SIG-M5 treated with dmso at 0.1 percent for 504 hours (cell line): ENCODE measurements at regions not wholly inside any gene's neighbourhood (a gene's known extent, or its start where the extent isn't known, plus 50 kb on each side); places are given as distances from the start of the nearest gene placed in this dataset.

Source experiments
- DNase-seq: peaks from one replicate; lab custom pipeline; 2025; ENCODE audit not compliant: unreplicated experiment; lab: John Stamatoyannopoulos, UW

- no peak for DNase-seq
Observed at GRCh38 chr3:20352546-20353179, 166.7 kb upstream of the SGO1 start.

- no peak for DNase-seq
Observed at GRCh38 chr3:20350449-20350848, 164.4 kb upstream of the SGO1 start.

DNA sequence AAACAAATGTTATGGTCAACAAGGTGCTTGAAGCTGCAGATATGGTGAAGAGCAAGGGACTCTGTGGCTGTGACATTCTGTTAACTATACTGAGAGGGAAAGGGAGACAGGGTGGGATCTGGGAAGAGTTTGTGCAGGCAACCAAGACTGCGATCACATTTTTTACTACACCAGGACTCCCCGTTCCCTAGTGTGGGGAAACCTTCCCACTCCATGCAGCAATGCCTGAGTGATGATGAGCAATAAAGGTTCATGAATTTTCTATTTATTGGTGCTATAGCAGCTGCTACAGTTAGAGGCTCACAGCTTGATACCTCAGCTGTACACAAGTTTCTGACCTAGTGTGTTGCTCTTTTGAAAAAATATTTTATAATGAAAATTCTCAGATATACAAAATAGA, 160.9 kb upstream of the SGO1 start:
- no peak for DNase-seq

GRCh38 chr3:20346369-20346768, 160.4 kb upstream of the SGO1 start:
- no peak for DNase-seq

DNA sequence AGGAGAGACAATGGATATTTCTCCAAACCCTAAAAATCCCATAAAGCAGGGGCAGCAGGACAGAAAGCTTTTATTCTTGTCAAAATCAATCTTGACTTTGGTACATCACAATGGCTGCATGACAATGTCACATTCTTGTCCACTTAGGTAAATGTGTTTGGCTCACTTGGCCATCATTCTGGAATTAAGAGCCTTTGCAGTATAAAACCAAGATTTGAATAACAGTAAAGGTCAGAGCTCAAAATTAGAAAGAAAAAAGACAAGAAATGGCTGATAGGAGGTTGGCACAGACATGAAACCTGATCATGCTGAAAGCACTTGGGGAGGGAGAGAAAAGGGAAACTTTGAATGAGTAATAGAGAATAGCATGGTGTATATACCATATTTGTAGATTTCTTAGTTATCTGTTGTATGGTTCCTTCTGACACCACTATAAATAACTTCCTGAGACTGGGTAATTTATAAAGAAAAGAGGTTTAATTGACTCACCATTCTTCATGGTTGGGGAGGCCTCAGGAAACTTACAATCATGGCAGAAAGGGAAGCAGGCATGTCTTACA, 158.5 kb upstream of the SGO1 start:
- no peak for DNase-seq

- no peak for DNase-seq
Observed at GRCh38 chr3:20343790-20344189, 157.8 kb upstream of the SGO1 start.

DNA sequence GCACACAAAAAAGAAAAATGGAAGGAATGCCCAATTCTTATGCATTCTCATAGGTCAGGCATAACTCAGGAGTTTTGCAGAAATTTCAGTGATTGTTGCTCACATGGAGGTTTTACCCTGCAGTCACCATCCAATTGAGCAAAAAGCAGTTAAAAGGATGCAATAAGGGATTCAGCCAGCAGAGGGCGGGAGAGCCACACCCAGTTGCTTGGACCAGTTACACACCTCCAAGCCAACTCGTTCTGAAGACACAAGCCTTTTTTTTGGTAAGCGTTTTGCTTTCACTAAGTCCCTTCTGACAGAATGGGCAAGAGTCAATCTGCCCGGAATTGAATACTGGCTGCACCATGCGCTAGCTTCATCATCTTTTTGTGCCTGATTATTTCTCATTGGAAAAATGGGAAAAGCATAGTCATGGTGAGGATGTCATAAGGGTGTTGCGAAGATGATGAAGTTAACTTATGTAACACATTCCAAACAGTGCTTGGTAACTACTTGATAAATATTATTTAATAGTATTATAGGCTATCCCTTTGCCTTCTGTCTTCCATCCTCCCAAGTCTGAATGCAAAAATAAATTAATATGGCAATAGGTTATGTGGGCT, 154.4 kb upstream of the SGO1 start:
- DNase-seq, result peak; percentile 73

GRCh38 chr3:20336572-20336971, 150.6 kb upstream of the SGO1 start:
- DNase-seq, result no peak

DNA sequence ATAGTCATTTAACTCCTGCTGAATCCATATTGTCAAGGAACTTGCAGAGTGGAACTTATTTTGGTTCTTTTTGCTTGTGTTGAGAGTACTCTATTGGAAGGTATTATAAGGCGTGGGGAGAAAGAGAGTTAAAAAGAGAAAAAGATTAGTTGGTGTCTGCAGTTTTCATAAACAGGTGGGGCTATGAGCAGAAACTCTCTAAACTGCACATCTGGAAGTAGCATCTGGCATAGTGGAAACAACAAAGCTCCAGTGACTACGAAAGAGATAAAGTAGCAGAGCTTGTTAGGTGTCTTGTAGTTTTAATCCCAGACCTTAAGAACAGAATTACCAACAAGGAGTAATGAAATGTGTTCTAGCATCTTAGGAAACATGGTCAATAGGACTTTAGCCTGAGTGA, 148.8 kb upstream of the SGO1 start:
- DNase-seq, result no peak

- DNase-seq, result no peak
Observed at GRCh38 chr3:20327889-20328288, 141.9 kb upstream of the SGO1 start.

GRCh38 chr3:20326541-20326940, 140.5 kb upstream of the SGO1 start:
- DNase-seq, result no peak

- no peak for DNase-seq
Observed at GRCh38 chr3:20325563-20325962, 139.6 kb upstream of the SGO1 start.

- peak; percentile 54 for DNase-seq
Observed at GRCh38 chr3:20324664-20325478, 138.9 kb upstream of the SGO1 start.

GRCh38 chr3:20323307-20323927, 137.4 kb upstream of the SGO1 start:
- DNase-seq, result no peak

GRCh38 chr3:20322085-20322484, 136.1 kb upstream of the SGO1 start:
- no peak for DNase-seq

- DNase-seq, result no peak
Observed at GRCh38 chr3:20321391-20322047, 135.5 kb upstream of the SGO1 start.

- DNase-seq, result no peak
Observed at GRCh38 chr3:20320489-20320888, 134.5 kb upstream of the SGO1 start.

DNA sequence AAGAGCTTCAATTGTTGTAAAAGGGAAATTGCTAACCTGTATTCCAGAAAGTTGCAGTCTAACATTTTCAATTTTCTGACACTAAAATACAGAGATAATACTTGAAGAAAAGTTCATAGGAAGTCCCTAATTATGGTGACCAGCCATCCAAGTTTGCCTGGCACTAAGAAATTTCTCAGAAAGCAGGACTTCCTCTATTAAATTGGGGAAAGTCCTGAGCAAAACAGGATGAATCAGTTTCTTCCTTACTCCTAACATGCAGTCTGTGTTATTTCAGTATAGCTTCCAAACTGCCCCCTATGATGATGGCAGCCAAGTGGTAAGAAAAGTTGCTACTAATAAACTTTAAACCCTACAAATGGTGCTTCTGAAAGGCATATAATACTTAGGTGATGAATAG, 133.5 kb upstream of the SGO1 start:
- DNase-seq, result no peak

DNA sequence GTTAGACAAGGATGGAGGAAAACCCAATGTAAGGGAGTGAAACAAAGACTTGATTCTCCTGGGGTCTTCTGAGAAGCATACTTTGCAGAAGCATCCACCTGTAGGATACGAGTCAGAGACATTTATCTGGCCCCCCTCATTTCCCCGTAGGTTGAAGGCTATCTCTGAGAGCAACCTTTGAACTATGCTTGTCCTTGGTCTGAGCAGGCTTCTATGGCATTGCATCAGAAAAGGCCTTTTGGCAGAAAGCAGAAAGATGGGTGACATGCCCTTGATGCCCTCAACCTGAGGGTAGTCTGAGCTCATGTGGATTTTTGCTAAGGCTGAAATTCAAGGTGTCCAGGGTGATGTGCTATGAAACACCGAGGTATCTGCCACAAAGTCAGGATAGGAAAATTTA, 131.6 kb upstream of the SGO1 start:
- DNase-seq, result no peak

DNA sequence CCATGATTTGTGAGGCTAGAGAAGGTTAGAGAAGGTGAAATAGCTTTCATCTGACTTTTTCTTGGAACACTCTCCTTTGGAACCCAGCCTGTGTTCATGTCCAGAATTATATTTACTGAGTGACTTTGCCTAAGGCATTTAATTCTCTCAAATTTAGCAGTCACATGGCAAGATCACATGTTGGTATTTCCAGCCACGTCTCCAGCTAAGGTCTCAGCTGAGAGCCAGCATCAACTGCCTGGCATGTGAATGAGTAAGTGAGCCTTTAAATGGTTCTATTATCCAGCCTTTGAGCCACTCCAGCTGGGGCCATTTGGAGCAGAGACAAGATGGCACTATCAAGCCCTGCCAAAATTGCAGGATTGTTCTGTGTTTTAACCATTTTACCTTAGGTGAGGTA, 130.2 kb upstream of the SGO1 start:
- no peak for DNase-seq

DNA sequence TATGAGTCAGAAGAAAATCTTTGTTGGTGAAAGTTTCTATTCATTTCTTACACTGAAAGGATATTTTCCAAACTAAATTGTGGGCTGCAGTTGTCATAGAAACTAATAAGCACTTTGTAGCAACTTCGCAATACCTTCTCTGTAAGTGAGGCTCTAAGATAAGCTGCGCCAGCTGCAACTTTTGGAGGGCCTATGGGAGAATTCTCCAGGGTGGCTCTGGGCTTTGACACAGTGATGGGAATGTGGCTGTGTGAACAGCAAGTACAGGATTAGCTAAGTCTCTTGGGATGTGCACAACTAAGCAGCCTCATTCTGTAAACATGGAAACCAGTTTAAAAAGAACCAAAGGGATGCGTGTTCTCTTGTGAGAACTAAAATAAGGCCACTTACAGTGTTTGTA, 124.6 kb upstream of the SGO1 start:
- no peak for DNase-seq
